GM21619 (cell line): ENCODE measurements at regions not wholly inside any gene's neighbourhood (a gene's known extent, or its start where the extent isn't known, plus 50 kb on each side); places are given as distances from the start of the nearest gene placed in this dataset.

ENCODE experiments used
- ATAC-seq: cut with Tn5 transposase; IDR thresholded peaks from one replicate; pipeline ENCODE4 v1.9.1; 2021; ENCODE audit not compliant: unreplicated experiment

GRCh38 chr12:34188974-34189373, 166.7 kb downstream of the ALG10 start:
- ATAC-seq: no peak

- no peak for ATAC-seq
Measured at GRCh38 chr12:34190054-34190453, 167.8 kb downstream of the ALG10 start.

- ATAC-seq: no peak
Measured at GRCh38 chr12:34198924-34199323, 176.6 kb downstream of the ALG10 start.

GRCh38 chr12:34203866-34204620, 181.7 kb downstream of the ALG10 start:
- ATAC-seq: no peak

- ATAC-seq: no peak
Measured at GRCh38 chr12:34204830-34205285, 182.6 kb downstream of the ALG10 start.

- ATAC-seq: no peak
Measured at GRCh38 chr12:34205401-34205800, 183.1 kb downstream of the ALG10 start.

GRCh38 chr12:34206061-34206785, 183.9 kb downstream of the ALG10 start:
- ATAC-seq: no peak

- ATAC-seq: no peak
Measured at GRCh38 chr12:34207858-34208257, 185.6 kb downstream of the ALG10 start.

GRCh38 chr12:34208331-34209258, 186.3 kb downstream of the ALG10 start:
- ATAC-seq: no peak

- ATAC-seq: no peak
Measured at GRCh38 chr12:34209259-34209835, 187.1 kb downstream of the ALG10 start.

GRCh38 chr12:34210183-34210582, 187.9 kb downstream of the ALG10 start:
- ATAC-seq: no peak

GRCh38 chr12:34210689-34211530, 188.6 kb downstream of the ALG10 start:
- no peak for ATAC-seq

GRCh38 chr12:34212651-34213050, 190.4 kb downstream of the ALG10 start:
- no peak for ATAC-seq

- no peak for ATAC-seq
Measured at GRCh38 chr12:34214011-34214410, 191.7 kb downstream of the ALG10 start.

GRCh38 chr12:34215213-34215892, 193.1 kb downstream of the ALG10 start:
- ATAC-seq: no peak

GRCh38 chr12:34215893-34216285, 193.6 kb downstream of the ALG10 start:
- no peak for ATAC-seq

GRCh38 chr12:34217660-34218059, 195.4 kb downstream of the ALG10 start:
- ATAC-seq: no peak

GRCh38 chr12:34218193-34219045, 196.1 kb downstream of the ALG10 start:
- peak; percentile 84 for ATAC-seq
